GM19452 (cell line): ENCODE measurements at regions not wholly inside any gene's neighbourhood (a gene's known extent, or its start where the extent isn't known, plus 50 kb on each side); places are given as distances from the start of the nearest gene placed in this dataset.
"Not testable (repeated sequence)": the region's sequence is repeated elsewhere in the genome, so short reads cannot be mapped to it uniquely, and the experiment has no call there.

Source experiments
- ATAC-seq: cut with Tn5 transposase; IDR thresholded peaks from one replicate; pipeline ENCODE4 v1.9.1; 2021; ENCODE audit not compliant: unreplicated experiment

DNA sequence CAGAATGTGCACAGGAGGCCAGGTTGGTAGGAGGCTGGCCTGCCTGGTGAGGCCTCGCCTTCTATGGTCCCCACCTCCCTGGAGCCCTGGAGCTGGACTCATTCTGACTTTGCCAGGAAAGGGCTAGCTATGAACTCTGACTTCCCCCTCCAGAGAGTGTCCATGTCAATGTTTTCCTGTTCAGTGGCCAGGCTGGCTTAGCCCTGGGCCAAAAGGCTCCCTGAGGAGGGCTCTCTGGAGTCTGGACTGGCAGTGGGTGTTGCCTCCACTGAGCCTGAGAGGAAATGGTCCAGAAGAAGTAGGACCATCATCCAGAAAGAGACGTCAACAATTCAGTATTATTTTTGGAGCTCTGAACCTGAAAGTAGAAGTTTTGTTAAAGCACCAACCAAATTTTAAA lies 178.7 kb downstream of the CHIC2 start:
- no peak for ATAC-seq

DNA sequence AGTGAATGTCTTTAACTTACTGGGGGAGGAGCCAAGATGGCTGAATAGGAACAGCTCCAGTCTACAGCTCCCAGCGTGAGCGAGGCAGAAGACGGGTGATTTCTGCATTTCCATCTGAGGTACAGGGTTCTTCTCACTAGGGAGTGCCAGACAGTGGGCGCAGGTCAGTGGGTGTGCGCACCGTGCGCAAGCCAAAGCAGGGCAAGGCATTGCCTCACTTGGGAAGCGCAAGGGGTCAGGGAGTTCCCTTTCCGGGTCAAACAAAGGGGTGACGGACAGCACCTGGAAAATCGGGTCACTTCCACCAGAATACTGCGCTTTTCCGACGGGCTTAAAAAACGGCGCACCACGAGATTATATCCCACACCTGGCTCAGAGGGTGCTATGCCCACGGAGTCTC lies 187.3 kb downstream of the CHIC2 start:
- ATAC-seq: not testable (repeated sequence)

DNA sequence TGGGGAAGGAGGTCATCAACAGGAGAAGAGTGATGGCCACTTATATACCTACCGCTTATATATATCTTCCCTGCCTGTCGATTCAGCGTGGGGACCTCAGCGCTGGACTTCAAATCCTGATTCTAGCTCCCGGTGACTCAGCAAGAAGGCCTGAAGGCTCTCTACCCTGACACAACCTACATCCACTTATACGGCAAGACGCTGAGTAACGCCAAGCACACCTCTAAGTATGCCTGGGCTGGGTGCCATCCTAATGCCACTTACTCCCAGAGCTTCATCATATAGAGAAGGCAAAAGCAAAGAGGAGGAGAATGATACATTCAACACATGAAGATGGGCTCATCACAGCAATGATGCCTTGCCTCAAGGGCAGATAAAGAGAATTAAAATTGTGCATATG lies 198.3 kb downstream of the CHIC2 start:
- no peak for ATAC-seq

DNA sequence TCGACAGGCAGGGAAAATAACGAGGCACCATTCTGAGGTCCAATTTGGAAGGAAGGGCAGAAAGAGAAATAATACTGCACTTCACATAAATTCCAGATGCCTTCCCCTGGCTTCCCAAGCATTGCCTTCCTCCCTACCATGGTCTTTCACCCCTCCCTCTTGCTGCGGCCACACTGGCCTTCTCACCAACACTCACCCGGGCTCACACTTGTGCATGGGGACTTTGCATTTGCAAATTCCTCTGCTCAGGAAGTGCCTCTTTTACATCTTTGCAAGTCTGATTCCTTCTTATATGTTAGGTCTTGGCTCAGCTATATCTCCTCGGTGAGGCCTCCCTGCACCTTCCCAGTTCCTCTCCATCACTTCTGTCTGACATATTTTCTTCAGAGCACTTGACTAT lies 199.4 kb downstream of the CHIC2 start:
- no peak for ATAC-seq

DNA sequence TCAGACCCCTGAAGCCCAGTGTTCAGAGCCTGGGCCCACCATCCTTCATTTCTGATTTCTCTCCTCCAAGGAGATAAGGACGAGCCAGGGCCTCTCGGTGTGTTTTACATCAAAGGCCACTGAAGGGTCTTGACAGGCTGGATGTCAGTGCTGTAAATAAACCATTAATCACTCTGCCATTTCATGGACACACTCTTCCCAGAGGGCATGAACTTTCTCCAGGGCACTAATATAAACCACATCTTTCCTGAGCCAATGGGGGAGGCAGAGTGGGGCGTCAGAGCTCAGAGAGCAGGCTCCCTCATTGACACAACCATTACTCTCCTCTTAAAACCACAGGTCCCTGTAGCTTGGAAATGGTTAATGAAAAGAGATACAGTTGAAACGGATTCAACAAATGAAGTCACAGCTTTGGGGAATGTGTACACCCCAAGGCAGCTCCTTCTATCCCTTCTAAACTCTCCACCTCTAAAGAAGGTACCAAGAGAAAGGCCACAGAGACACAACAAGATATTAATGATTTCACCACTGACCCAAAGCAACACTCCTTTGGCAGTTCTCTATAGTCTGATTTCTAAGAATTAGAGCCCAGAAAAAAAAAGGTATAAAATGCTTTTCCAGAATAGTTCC lies 200.6 kb downstream of the CHIC2 start:
- no peak for ATAC-seq

DNA sequence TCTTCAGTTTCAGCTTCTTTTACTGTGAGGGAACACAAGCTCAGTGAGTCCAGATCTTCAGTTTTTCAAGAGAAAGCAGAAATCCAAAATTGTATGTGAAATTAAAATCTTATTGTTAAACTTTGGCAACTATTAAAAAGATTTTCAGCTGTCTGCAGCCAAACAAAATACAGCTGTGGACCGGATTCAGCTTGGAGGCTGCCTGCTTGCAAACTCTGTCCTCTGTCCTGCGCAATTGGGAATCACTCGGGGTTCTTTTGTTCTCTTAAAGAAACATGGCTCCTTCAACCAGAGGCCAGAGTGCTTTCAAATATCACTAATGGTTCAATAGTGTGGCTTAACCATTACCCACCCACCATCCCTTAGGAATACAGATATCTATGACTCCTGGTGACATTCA lies 201.2 kb downstream of the CHIC2 start:
- no peak for ATAC-seq

DNA sequence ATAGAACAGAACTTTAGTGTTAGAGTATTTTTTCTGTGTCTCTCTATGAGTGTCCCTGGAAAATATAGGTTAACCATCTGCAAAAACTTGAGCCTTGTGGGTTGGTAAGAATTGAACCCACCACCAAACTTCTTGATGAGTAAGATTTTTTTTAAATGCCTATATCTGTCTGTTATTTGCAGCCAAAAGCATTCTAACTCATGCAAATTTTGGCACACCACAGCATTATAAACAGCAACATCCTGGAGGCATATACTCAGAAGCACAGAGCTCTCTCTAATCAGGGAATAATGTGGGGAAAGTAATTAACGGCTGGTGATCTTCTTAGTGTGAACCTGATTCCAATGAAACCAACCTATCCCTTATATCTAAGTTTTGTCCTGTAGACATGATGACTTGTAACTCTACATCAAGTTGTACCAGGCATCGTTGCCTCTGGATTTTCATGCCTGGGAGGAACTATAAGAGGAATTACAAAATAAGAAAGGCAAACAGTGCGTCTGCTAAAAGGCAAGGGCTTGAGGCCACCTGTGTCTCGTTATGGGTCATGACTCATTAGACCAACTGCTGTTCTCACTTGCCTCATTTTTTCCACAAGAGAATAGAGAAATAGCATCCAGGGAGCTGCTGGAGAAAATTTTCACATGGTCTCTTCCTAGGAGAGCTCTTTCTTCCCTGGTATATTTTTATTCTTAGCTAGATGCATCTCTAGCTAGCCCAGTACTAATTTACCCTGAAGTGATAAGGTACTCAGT lies 202.4 kb downstream of the CHIC2 start:
- no peak for ATAC-seq

DNA sequence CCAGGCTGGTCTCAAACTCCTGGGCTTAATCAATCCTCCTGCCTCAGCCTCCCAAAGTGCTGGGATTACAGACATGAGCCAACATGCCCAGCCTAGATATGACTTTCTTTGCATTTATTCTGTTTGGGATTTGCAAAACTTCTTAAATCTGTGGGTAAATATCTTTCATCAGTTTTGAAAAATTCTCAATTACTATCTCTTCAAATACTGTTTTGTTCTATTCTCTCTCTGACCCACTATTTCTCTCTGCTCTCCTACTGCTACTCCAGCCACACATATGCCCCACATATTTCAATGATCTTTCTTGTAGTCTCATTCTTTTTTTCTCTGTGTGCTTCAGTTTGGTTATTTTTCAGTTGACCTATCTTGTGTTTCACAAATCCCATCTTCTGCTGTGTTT lies 205.1 kb downstream of the CHIC2 start:
- ATAC-seq: no peak

DNA sequence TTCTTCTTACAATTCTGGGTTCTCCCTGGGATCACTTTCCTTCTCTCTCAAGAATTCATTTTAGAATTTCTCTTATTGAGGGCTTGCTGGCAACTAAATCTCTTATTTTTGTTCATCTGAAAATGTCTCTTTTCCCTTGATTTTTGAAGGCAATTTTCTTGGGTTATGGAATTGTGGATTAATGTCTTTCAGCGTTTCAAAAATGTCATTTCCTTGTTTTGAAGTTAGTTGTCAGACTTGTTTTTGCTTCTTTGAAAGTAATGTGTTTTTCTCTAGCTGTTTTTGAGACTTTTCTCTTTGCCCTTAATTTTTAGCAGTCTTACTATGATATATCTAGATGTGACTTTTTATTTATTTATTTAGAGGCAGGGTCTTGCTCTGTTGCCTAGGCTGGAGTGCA lies 205.7 kb downstream of the CHIC2 start:
- no peak for ATAC-seq

DNA sequence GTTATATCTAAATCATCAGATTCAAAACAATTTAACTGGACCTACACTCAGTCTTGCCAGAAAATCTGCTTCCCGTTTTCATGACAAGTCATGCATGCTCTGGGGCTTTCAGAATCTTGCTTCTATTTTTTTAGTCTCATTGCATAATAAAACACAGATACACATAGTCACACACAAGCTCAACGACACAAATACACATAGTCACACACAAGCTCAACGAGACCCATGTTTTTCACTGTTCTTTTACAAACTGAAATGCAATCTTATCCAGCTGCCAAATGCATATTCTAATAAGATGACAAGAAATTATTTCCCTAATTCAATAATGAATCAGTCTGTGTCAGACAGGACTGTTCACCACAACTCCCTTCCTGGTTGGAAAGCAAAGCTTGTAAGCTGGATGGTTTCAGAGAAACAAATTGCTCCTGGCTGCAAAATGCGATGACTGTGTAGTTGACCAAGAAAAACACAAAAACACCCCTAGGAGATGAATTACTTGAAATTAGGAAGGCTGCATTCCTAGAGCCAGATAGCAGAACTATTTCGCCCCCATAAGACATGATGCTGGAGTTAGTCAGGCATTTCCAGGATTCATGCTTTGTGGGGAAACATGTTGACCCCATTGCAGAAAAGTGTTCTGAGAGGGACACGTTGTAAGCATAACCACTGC lies 208.7 kb downstream of the CHIC2 start:
- no peak for ATAC-seq

DNA sequence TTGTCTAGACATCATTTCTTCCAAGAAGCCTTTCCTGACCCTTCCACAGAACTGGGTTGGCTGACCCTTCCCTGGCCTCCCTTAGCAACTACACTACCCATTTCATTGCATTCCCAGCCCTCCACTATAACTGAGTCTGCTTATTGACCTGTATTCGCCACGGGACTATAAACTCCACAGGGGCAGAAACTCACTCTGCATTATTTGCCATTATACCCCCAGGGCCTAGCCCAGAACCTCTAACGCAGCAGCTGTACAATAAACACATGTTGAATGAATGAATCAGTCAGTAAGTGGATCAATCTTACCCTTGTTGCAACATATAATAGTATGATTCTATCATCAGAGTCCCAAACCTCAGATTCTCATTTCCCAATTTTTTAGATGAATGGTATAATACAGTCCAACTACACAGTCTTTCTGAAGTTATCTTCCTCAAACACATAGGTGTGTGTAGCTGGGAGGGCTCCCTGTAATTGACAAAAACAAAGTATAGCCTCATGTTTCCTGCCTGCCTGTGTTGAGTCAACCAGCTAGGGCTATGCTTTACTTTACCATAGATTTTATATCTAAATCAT lies 209.3 kb downstream of the CHIC2 start:
- no peak for ATAC-seq

DNA sequence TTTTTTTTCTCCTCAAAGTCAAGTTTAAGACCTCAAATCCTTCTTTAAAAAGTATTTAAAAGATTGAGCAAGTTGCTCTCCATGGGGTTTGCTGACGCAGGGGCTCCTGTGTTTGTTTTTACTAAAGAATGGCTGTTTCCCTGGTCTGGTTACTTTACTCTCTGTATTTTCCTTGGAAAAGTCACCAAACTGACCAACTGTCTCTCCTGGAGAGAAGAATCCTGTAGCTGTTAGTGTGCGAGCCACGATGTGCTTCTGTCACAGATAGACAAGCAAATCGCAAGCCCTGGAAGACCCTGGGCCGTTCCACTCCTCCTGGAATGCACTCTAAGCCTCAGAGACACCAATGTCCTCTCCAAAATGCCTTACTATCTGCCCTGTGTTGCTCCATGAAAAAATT lies 212.1 kb downstream of the CHIC2 start:
- no peak for ATAC-seq

DNA sequence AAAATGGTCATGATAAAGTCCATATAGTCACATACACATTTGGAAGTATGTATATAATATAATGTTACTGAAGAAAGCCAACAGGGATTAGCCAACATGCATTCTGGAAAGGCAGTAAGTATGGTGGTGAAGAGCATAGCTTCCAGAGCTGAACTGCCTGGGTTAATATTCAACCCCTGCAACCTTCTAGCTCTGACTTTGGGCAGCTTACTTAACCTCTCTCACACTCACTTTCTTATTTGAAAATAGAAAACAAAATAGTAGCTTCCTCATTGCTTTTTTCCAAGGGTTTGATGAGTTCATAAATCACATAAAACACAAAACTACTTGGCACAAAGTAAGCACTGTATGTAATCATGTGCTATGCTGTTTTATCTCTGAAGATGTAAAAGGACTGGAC lies 216.4 kb downstream of the CHIC2 start:
- ATAC-seq: no peak

DNA sequence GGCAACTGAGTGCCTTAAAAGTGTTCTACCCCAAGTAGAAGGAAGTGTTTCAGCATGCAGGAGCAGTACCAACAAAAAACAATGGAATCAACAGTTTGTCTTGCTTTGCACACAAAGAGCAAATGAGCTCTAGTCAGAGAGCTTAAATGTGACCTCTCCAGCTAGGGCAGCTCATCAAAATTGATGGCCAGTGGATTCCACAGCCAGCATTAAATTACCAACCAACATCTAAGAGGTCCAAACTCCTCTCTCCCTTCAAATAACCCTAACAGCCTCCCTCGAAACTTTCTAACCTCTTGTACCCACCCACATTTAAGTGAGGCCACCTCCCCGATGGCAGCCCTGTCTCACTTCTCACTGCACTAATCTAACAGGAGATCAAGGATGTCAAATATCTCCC lies 219.9 kb downstream of the CHIC2 start:
- no peak for ATAC-seq

DNA sequence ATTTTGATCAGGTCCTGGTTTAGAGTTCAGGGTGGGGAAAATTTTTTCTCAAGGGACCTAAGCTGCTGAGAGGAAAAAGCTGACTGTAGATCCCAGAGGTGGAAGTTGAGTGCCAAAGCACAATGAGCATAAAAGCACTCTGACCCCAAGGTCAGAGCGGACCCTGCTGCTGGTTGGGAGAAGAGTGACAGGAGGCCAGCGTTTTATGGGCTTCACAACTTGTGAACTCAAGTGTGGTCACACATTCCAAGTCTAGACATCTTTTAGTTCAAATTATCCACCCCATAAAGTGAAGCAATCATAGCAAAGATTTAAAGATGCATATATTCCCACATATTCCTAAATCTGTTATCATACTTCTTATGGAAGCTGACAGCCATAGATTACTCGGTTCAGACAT lies 220.3 kb downstream of the CHIC2 start:
- ATAC-seq: no peak

DNA sequence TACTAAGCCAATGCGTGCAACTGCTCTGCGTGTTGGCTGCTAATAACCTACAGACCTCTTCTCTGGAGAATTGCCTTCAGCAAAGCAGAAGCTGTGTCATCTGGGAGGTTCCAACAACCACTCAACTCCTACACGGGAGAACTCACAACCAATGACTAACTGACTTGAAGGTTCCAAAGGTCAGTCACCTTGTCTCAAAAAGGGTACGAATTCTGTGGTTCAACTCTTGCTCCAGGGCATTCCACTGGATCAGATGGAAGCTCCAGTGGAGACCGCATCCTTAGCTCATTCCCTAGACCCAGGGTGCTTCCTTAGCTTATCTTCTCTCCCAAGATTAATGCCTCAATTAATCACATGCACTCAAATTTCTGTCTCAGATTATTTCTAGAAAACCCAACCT lies 222.7 kb downstream of the CHIC2 start:
- no peak for ATAC-seq

DNA sequence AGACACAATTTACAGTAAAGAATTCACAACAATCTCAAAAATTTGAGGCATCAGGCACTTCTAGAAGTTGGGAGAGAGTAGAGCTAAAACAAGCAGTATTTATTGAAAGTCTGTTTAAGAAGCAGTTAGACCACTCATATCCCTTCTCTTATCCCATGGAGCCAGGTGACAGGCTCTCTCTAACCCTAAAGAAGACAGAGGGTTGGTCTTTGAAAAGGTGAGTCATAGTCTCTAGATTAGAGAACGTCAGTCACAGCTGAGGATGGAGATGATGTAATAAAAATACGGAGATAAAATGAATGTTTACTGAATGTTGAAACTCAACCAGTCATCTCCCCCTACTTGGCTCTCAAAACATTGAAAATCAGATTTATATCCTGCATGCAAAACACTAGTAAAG lies 223.8 kb downstream of the CHIC2 start:
- ATAC-seq: no peak

DNA sequence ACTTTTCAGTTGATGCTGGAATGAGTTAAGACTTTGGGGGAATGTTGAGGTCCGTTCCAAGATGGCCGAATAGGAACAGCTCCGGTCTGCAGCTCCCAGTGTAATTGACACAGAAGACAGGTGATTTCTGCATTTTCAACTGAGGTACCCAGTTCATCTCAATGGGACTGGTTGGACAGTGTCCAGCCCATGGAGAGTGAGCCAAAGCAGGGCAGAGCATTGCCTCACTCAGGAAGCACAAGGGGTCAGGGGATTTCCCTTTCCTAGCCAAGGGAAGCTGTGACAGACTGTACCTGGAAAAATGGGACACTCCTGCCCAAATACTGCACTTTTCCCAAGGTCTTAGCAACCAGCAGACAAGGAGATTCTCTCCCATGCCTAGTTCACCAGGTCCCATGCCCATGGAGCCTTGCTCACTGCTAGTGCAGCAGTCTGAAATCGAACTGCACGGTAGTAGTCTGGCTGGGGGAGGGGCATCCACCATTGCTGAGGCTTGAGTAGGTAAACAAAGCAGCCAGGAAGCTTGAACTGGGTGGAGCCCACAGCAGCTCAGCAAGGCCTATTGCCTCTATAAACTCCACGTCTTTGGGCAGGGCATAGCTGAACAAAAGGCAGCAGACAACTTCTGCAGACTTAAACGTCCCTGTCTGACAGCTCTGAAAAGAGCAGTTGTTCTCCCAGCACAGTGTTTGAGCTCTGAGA lies 231.0 kb downstream of the CHIC2 start:
- not testable (repeated sequence) for ATAC-seq

DNA sequence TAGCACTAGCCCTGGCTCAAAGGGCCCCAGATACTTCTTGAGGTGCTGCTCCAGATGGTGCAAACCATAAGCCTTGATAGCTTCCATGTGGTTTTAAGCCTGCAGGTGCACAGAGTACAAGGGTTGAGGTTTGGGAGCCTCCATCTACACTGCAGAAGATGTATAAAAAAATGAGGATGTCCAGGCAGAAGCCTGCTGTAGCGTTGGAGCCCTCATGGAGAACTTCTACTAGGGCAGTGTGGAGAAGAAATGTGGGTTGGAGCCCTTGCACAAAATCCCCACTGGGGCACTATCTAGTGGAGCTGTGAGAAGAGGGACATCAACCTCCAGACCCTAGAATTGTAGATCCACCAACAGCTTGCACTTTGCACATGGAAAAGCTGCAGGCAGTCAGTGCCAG lies 231.9 kb downstream of the CHIC2 start:
- no peak for ATAC-seq

DNA sequence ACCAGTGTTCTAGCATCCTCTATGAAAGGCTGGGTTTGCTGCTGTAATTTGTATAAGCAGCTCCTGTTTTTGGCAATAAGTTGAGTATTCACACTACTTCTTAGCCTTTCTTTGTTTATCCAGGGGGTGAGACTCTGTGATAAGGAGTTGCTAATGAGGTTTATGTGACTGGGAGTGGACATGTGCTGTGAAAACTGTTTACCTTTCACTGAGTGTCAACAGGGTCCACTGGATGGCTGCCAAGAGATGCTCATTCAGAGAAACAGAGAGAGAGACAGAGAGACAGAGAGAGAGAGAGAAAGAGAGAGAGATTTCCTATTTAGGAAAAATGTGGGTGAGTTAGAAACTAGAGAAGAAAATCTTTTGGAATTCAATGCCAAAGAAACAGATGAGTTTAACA lies 233.9 kb downstream of the CHIC2 start:
- ATAC-seq: no peak

DNA sequence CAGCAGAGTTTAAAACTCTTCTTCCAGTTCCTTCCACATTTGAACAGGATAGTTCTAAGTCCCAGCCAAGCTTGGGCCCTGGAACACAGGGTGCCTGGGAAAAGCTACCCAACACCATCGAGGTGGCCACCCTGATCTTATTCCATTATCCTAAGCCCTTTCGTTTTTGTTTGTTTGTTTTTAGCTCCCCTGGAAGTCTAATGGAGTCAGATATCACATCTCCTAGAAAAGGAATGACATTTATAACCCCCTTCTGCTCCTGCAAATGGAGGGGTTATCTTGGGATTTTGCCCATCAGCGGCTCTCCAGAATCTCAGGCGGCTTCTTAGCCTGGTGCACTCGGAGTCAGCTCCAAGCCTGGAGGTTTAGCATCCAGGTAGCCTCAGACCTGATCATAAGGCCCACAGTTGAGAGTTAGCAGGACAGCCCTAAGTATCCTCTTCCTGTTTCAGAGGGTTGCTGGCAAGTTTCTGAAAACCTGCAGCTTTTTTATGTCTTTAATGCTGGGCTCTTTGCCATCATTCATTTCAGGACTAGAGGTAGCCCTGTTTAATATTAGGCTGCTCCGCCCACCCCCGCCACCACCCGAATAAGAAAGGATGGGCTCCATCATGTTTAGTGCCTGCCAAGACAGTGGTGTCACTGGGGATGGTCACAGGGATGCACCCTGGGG lies 230.0 kb upstream of the LNX1 start:
- no peak for ATAC-seq
